ENCODE measurements at regions not wholly inside any gene's neighbourhood (a gene's known extent, or its start where the extent isn't known, plus 50 kb on each side); places are given as distances from the start of the nearest gene placed in this dataset.

- peak; percentile 78 for DNase-seq
Measured at GRCh38 chr17:77449908-77450741, 309.4 kb downstream of the SEC14L1 start.

GRCh38 chr17:77450742-77451244 lies 310.0 kb downstream of the SEC14L1 start:
- no peak for DNase-seq

DNA sequence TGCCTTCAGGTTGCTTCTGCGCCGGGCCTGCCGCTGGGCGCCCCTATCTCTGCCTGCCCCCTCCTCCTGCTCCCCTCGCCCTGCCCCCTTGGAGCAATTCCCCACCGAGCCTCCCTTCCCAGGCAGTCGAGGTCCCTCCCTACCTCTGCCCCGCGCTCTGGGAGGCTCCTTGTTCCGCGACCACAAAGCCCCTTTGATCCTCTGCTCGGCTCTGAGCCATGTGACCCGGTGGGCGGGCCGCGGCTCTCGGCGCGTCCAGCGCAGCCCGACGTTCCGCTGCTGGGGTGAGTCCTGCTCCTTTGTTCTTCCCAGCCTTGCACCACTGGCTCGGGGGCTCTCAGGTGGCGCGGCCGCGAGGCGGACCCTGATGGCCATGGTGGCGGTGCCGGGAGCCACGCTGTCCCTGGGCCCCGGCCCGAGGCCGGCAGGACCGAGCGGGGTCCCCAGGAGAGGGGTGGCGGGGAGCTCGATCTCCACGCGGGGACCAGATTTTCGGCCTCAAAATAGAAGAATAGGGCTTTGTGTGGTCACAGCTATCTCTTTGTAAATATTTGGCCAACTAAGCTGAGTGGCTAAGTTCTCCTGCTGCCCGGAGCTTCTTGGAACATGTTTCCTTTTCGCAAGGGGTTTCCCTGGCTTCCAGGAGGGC lies 310.6 kb downstream of the SEC14L1 start:
- DNase-seq: no peak

- DNase-seq: no peak
Measured at GRCh38 chr17:77451894-77452852, 311.4 kb downstream of the SEC14L1 start.

- no peak for DNase-seq
Measured at GRCh38 chr17:77453613-77454241, 313.0 kb downstream of the SEC14L1 start.

DNA sequence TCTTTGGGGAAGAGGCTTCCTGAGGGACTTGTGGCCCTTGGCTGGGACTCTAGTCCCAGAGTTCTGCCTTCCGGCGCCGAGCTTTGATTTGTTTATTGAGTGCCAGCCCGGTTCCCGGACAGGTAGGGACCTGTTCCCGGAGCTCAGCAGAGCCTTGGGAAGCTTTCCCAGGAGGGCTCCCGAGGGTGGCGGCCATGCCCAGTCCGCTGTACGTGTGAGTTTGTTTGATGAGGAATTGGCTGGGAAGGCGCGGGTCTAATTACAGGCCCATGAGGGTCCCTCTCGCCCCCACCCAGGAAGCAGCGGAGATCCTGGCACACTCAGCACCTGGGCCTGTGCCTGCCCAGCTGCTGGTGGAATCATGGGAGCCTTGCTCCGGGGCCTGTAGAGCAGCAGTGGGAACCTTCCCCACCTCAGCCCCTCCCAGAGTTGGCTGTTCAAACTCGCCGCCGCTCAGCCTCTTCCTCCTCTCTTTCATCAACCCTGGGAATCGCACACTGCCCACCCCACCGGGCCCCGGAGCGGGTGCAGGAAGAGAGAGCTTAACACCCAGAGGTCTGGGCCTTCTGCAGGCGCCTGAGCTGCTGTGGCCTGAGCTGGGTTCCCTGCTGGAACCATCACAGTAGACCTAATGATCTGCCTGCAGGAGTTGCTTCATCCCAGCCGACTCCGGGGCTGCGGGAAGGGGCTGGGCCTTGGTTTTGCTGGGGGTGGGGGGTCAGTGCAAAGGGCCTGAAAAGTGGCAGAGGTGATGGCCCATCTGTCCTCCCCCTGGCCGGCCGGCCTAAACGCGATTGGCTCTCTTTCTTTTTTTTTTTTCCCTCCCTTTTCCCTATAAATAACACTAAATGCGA lies 313.7 kb downstream of the SEC14L1 start:
- DNase-seq: no peak

DNA sequence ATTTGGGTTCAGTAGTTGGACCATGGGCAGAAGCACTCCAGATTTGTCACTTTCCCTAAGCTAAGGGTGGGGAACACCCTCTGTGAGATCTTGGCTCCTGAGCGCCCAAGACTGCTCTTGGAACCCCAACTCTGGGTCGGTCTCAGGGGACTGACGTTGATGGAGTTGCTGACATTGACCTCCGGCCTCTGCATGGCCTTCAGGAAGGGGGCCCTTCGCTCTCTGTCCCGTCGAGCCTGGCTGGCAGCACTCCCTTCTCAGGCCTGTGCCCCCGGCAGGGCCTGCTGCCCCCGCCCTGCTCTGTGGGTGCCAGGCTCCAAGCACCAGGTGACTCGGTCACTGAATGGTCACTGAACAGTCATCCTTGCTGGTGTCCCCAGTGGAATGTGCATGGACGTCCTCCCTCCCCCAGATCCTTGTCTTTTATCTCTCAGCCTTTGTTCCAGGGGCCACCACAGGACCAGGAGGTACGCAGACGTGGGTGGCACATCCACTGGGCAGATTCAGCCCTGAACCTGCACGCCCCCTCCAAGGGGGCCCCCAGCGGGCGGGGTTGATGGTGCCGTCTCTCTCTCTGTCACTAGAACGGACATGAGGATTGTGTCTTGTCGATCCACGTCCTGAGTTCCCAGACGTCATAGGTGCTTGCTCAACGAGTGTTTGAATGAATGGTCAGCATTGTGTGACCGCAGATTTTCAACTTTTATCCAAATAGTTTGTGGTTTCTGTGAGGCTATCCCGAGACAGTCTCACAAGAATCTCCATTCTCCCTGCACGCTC lies 314.5 kb downstream of the SEC14L1 start:
- DNase-seq: no peak

DNA sequence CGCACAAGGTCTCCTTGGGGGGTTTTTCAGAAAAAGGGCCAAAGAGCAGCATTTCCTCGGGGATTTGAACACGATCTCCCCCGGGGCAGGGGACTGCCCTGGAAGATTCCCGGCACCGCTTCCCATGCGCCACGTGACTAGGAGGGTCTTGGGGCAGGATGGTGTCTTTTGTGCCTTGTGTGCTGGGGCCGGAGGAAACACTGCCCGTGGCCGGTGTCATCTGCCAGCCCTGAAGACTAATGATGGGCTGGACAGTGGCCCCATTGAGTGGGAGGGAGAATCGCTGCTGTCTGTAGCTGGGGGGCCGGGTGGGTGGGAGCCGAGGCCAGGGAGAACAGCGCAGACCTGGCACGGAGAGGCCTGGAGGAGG lies 315.1 kb downstream of the SEC14L1 start:
- DNase-seq: no peak

GRCh38 chr17:77456271-77456950 lies 315.6 kb downstream of the SEC14L1 start:
- no peak for DNase-seq

GRCh38 chr17:77456951-77457548 lies 316.3 kb downstream of the SEC14L1 start:
- DNase-seq: no peak

GRCh38 chr17:77457572-77458201 lies 316.9 kb downstream of the SEC14L1 start:
- DNase-seq: no peak

- DNase-seq: no peak
Measured at GRCh38 chr17:77458202-77459017, 317.6 kb downstream of the SEC14L1 start.

DNA sequence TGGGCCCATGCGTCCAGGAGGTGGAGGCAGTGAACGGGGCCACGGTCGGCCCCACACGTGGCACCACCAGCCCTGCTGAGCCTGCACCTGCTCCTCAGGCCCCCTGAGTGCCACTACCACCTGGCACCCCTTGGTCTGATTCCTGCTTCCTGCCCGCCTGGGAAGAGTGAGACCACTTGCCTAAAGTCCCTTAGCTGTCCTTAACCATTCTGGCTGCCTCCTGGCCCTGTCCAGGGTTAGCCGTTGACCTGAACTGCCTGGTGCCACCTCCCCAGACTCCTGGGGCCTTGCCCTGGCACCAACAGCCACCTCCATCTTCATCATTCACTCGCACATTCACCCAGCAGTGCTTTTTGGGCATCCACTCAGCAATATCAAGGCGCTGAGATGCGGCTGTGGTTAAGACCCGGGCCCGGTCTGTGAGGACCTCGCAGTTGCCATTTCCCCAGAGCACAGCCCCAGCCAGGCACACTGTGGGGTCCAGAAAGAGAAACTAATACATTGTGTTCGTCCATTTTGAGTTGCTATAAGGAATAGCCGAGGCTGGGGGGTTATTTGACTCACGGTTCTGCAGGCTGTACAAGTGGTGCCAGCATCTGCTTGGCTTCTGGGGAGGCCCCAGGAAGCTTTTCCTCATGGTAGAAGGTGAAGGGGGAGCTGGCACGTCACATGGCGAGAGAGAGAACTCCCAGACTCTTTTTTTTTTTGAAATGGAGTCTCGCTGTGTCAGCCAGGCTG lies 318.4 kb downstream of the SEC14L1 start:
- no peak for DNase-seq

GRCh38 chr17:77460514-77461046 lies 319.8 kb downstream of the SEC14L1 start:
- DNase-seq: no peak

DNA sequence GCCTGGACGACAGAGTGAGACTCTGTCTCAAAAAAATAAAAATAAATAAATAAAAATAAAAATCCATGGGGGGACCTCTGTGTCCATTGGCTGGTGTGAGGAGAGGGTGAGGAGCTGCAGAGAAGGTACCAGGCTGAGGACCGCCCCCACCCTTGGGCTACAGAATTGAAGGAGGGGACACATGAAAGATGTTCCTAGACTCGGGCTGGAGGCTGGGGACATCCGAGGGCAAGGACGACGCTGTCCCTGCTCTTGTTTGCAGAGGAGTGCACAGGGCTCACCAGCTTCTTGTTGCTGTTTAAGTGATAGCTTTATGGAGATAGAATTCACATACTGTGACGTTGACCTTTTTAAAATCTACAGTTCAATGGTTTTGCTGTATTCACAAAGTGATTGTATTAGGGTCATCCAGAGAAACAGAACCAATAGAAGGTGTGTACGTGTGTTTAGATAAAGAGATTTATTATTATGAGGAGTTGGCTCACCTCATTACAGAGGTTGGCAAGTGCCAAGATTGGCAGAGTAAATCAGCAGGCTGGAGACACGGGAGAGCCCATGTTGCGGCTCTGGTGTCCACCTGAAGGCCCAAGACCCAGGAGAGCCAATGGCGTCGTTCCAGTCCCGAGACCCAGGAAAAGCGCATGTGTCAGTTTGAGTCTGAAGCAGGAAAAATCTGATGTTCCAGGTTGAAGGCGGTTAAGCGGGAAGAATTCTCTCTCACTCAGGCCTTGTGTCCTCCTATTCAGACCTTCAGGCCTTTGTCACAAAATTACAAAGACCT lies 320.7 kb downstream of the SEC14L1 start:
- DNase-seq: no peak

GRCh38 chr17:77462090-77462489 lies 321.3 kb downstream of the SEC14L1 start:
- DNase-seq: no peak

All from NCI-H226 (cell line).